ENCODE measurements at regions not wholly inside any gene's neighbourhood (a gene's known extent, or its start where the extent isn't known, plus 50 kb on each side); places are given as distances from the start of the nearest gene placed in this dataset.

DNA sequence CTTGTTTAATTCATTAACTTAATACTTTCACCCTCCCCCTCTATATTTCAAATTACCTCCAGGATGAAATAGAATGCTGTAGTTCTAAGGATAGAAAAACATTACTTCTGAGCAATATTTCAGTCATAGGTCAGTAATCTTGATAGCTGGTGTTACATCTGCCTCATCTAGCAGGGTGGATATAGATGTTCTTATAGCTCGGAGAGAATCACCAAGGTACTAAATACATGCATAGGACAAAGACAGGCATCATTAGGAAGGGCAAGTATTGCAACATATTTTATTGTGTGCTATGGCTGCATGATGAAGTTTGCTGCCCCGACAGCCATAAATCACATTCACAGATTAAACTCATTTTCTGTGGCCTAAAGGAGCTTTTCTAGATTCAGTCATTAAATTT, 601.0 kb downstream of the FGF9 start:
- Mint-ChIP-seq H3K36me3 (ENCODE audit: low read depth) (no peaks in the 10 kb centered on the region), H3K27ac (no peak overlapping the region), H3K4me1 (no peaks in the 10 kb centered on the region), H3K9me3 (no peaks in the 10 kb centered on the region), H3K4me3 (no peak overlapping the region), H3K27me3 (ENCODE audit: insufficient read depth) (no peaks in the 10 kb centered on the region)
- 92 to 100% methylated on average over 1 to 2 of the region's 2 CpGs for WGBS, 2 experiments (ENCODE audit: insufficient coverage in 1 of 2, insufficient read length in 1 of 2)
- no peak for DNase-seq
- H3K36me3 ChIP-seq (ENCODE audit: control insufficient read depth, insufficient read depth, low read length), result no peaks in the 10 kb centered on the region
- no peak overlapping the region for H3K9ac ChIP-seq (ENCODE audit: extremely low read depth, low read length, poor library complexity, severe bottlenecking)
- H3K9me3 ChIP-seq (ENCODE audit: control insufficient read depth, low read length), result no peaks in the 10 kb centered on the region
- H3K4me3 ChIP-seq (ENCODE audit: low read length), result no peak overlapping the region
- TF ChIP-seq, protein P1, sequence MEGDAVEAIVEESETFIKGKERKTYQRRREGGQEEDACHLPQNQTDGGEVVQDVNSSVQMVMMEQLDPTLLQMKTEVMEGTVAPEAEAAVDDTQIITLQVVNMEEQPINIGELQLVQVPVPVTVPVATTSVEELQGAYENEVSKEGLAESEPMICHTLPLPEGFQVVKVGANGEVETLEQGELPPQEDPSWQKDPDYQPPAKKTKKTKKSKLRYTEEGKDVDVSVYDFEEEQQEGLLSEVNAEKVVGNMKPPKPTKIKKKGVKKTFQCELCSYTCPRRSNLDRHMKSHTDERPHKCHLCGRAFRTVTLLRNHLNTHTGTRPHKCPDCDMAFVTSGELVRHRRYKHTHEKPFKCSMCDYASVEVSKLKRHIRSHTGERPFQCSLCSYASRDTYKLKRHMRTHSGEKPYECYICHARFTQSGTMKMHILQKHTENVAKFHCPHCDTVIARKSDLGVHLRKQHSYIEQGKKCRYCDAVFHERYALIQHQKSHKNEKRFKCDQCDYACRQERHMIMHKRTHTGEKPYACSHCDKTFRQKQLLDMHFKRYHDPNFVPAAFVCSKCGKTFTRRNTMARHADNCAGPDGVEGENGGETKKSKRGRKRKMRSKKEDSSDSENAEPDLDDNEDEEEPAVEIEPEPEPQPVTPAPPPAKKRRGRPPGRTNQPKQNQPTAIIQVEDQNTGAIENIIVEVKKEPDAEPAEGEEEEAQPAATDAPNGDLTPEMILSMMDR (conservative IDR thresholded peaks at IDR 0.05), result no peak
- no peaks in the 10 kb centered on the region for H3K27me3 ChIP-seq (ENCODE audit: control insufficient read depth, insufficient read depth, low read length, poor library complexity, severe bottlenecking)
- no peak overlapping the region for H3K27ac ChIP-seq (ENCODE audit: low read depth, low read length)
- H3K4me1 ChIP-seq (ENCODE audit: control insufficient read depth, insufficient read depth, low read length), result no peaks in the 10 kb centered on the region

- TF ChIP-seq, protein P1 (conservative IDR thresholded peaks at IDR 0.05), result no peak
- H3K4me3 ChIP-seq (ENCODE audit: low read length), result no peak overlapping the region
- Mint-ChIP-seq H3K9me3 (no peaks in the 10 kb centered on the region), H3K4me3 (no peak overlapping the region), H3K27ac (no peak overlapping the region), H3K4me1 (no peaks in the 10 kb centered on the region), H3K27me3 (ENCODE audit: insufficient read depth) (no peaks in the 10 kb centered on the region), H3K36me3 (ENCODE audit: low read depth) (no peaks in the 10 kb centered on the region)
- 83 to 94% methylated on average over 2 to 3 of the region's 3 CpGs for WGBS, 2 experiments (ENCODE audit: insufficient coverage in 1 of 2, insufficient read length in 1 of 2)
- H3K36me3 ChIP-seq (ENCODE audit: control insufficient read depth, insufficient read depth, low read length), result no peaks in the 10 kb centered on the region
- H3K9ac ChIP-seq (ENCODE audit: extremely low read depth, low read length, poor library complexity, severe bottlenecking), result no peak overlapping the region
- H3K9me3 ChIP-seq (ENCODE audit: control insufficient read depth, low read length), result no peaks in the 10 kb centered on the region
- no peak overlapping the region for H3K27ac ChIP-seq (ENCODE audit: low read depth, low read length)
- H3K27me3 ChIP-seq (ENCODE audit: control insufficient read depth, insufficient read depth, low read length, poor library complexity, severe bottlenecking), result no peaks in the 10 kb centered on the region
- no peaks in the 10 kb centered on the region for H3K4me1 ChIP-seq (ENCODE audit: control insufficient read depth, insufficient read depth, low read length)
- no peak for DNase-seq
Measured at GRCh38 chr13:22275393-22275792, 604.5 kb downstream of the FGF9 start.

- no peaks in the 10 kb centered on the region for H3K4me1 ChIP-seq (ENCODE audit: control insufficient read depth, insufficient read depth, low read length)
- no peaks in the 10 kb centered on the region for H3K27me3 ChIP-seq (ENCODE audit: control insufficient read depth, insufficient read depth, low read length, poor library complexity, severe bottlenecking)
- DNase-seq, result no peak
- H3K4me1 Mint-ChIP-seq, result no peaks in the 10 kb centered on the region
- no peak overlapping the region for H3K27ac ChIP-seq (ENCODE audit: low read depth, low read length)
- no peak overlapping the region for H3K27ac Mint-ChIP-seq
- no peaks in the 10 kb centered on the region for H3K9me3 ChIP-seq (ENCODE audit: control insufficient read depth, low read length)
- H3K36me3 Mint-ChIP-seq (ENCODE audit: low read depth), result no peaks in the 10 kb centered on the region
- no peaks in the 10 kb centered on the region for H3K27me3 Mint-ChIP-seq (ENCODE audit: insufficient read depth)
- H3K9ac ChIP-seq (ENCODE audit: extremely low read depth, low read length, poor library complexity, severe bottlenecking), result no peak overlapping the region
- TF ChIP-seq, protein P1 (conservative IDR thresholded peaks at IDR 0.05), result no peak
- H3K36me3 ChIP-seq (ENCODE audit: control insufficient read depth, insufficient read depth, low read length), result no peaks in the 10 kb centered on the region
- no peak overlapping the region for H3K4me3 Mint-ChIP-seq
- 87 to 96% methylated on average over 3 to 5 of the region's 5 CpGs for WGBS, 2 experiments (ENCODE audit: insufficient coverage in 1 of 2, insufficient read length in 1 of 2)
- no peak overlapping the region for H3K4me3 ChIP-seq (ENCODE audit: low read length)
- H3K9me3 Mint-ChIP-seq, result no peaks in the 10 kb centered on the region
Measured at GRCh38 chr13:22276616-22277015, 605.7 kb downstream of the FGF9 start.
